GM21447 (cell line): ENCODE measurements at regions not wholly inside any gene's neighbourhood (a gene's known extent, or its start where the extent isn't known, plus 50 kb on each side); places are given as distances from the start of the nearest gene placed in this dataset.

Source experiments
- ATAC-seq: cut with Tn5 transposase; IDR thresholded peaks from one replicate; pipeline ENCODE4 v1.9.1; 2021; ENCODE audit not compliant: unreplicated experiment

- no peak for ATAC-seq
Measured at GRCh38 chr14:65278589-65278988, 133.9 kb upstream of the FUT8 start.

DNA sequence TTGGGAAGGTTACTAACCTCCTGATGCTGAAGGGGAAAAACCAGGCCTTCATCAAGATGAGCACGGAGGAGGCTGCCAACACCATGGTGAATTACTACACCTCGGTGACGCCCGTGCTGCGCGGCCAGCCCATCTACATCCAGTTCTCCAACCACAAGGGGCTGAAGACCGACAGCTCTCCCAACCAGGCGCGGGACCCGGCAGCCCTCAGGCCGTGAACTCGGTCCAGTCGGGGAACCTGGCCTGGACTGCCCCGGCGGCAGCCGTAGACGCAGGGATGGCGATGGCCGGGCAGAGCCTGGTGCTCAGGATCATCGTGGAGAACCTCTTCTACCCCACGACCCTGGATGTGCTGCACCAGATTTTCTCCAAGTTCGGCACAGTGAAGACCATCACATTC, 133.0 kb upstream of the FUT8 start:
- no peak for ATAC-seq

DNA sequence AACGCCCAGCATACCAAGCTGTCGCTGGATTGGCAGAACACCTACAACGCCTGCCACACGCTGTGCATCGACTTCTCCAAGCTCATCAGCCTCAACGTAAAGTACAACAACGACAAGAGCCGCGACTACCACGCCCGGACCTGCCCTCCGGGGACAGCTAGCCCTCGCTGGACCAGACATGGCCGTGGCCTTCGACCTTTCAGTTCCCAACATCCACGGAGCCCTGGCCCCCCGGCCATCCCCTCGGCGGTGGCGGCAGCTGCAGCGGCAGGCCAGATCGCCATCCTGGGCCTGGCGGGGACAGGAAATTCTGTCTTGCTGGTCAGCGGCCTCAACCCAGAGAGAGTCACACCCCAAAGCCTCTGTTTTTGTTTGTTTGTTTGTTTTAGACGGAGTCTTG, 132.6 kb upstream of the FUT8 start:
- no peak for ATAC-seq

GRCh38 chr14:65280653-65281052, 131.9 kb upstream of the FUT8 start:
- ATAC-seq = no peak

GRCh38 chr14:65281991-65282895, 130.3 kb upstream of the FUT8 start:
- no peak for ATAC-seq

- ATAC-seq = no peak
Measured at GRCh38 chr14:65282896-65283253, 129.7 kb upstream of the FUT8 start.

DNA sequence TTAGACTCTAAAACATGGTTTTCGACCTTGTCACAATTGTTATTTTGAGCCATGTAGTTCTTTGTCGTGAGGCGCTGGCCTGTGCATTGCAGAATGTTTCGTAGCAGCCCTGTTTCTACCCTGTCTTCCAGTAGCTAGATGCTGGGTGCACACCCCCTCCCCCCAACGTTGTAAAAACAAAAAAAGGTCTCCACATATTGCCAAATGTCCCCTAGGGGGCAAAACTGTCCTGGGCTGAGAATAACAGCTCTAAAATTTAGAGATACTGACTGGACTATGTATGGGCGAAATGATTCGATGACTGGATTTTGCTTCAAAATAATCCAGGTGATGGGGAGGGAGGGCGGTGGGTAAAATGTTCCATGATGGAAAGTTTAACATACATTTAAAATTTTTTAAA, 126.1 kb upstream of the FUT8 start:
- no peak for ATAC-seq

DNA sequence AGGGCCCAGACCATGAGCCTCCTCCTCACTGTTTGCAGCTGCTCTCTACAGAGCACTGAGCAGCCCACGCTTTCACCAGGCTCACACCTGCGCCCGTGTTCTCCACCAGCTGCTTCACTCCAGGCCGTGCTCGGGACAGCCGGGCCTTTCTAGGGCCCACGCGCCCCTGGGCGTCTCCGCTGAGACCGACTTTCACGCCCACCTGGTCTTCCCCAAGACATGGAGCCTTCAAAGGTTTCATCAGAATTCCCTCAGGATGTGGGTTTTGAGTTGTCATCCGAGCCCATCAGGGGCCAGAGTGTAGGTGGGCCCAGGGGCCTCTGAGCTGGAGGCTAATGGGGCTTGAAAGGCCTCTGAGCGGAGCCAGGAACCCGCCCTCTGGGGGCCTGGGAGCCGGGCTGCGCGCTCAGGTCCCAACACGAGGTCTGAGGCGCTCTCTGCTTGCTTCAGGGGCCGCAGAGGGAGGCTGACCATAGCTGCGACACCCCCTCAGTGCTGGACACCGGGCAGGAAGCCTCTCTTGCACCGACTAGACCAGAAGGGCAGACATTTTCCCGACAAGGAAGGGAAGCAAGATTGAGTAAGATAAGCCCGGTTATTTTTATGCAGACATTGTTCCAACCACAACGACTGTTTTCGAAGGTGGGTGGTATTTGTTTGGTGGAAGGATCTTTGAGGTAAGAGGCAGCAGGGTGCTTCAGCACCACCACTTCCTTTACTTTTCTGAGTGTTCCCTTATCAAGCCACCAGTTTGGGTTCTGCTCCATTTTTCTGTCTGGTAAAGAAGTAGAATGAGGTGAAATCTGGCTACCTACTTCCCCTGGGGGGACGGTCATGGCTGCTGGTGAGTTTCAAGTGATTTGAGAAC, 125.0 kb upstream of the FUT8 start:
- ATAC-seq = peak; percentile 55

DNA sequence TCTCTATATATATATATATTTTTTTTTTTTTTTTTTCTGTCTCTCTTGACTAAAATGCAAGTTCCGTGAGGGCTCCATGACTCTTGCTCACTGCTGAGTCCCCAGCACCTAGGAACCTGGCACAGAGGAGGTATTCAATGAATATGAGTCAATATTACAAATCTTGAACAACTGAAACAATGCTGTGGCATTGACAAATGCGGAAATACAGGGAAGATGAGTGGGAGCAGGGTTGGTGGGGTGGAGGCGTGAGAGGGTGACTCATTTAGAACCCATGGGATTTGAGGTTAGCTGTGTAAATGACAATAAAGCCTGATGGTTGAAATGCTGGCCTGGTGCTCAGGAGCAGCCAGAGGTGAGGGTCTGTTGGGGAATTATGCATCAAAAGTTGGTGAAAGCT, 121.7 kb upstream of the FUT8 start:
- no peak for ATAC-seq

GRCh38 chr14:65291531-65291930, 121.0 kb upstream of the FUT8 start:
- ATAC-seq = no peak

- ATAC-seq = no peak
Measured at GRCh38 chr14:65294816-65295215, 117.7 kb upstream of the FUT8 start.

- ATAC-seq = no peak
Measured at GRCh38 chr14:65296402-65296801, 116.1 kb upstream of the FUT8 start.

GRCh38 chr14:65296876-65297275, 115.7 kb upstream of the FUT8 start:
- no peak for ATAC-seq

GRCh38 chr14:65297744-65298143, 114.8 kb upstream of the FUT8 start:
- ATAC-seq = no peak

DNA sequence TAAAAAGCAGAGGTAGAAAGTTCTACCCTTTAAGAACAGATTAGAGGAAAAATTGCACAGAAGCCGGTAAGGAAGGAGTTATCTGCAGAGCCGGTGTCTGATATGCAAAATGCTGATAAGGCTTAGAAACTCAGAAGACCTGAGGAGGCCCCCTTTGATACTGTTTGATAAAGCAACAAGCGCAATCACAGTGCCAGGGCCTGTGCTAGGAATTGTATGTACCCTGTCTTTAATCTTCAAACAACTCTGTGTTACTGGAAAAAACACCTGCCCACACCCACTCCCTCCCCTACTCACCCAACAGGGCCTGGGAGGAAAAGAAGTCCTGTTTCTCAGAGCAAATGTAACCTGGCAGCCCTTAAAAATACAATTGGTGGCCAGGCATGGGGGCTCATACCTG, 112.7 kb upstream of the FUT8 start:
- no peak for ATAC-seq

DNA sequence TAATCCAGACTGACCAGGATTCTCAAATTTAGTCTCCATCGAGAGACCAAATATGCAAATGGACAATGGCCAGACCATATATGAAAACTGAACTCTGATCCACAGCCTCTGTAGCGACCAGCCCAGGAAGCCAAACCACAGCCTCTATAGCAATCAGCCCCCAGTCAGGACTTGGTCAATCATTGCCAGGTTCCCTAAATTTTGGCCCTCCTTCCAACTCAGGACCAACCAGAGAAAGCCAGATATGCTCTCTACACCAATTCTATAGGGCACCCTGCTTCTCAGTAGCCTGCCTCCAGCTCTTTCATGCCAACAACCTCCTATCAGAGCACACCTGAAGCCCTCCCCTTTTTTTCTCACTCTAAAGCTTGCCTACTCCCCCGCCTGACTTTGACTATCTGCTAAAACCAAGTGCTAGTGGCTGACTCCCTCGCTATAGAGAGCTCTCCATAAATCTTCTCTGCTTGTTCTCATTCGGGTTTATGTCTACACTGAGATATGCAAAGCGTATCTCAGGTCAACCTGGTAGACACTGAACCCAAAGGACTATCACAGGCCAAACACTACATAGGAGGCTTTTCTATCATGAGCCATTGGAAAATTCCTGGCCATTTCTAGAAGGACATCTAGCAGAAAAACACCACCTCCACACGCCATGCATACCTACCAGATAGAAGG, 110.5 kb upstream of the FUT8 start:
- peak; percentile 56 for ATAC-seq

GRCh38 chr14:65302571-65303189, 109.8 kb upstream of the FUT8 start:
- ATAC-seq = peak; percentile 43

GRCh38 chr14:65303190-65303898, 109.2 kb upstream of the FUT8 start:
- ATAC-seq = no peak

GRCh38 chr14:65303899-65304222, 108.7 kb upstream of the FUT8 start:
- ATAC-seq = no peak

DNA sequence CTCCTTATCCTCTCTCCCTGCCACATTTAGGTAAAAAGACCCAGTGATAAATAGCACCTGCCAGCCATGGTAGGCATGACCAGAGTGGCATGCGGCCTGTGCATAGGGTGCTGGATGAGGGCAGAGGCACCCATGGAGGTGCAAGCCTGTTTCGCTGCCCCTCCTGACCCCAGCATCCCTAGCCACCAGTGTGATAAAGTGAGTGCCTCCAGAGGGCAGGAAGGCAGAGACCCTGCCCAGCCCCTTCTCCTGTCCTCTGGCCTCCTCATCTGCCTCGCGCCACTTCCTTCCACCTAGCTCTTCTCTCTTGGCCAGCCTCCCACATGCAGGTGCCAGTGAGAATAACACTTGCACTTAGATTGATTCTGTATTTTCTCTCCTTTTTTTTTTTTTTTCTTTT, 108.3 kb upstream of the FUT8 start:
- no peak for ATAC-seq

GRCh38 chr14:65304963-65305362, 107.6 kb upstream of the FUT8 start:
- no peak for ATAC-seq
